Left ventricle myocardium inferior (tissue), 1 donor: ENCODE measurements at regions not wholly inside any gene's neighbourhood (a gene's known extent, or its start where the extent isn't known, plus 50 kb on each side); places are given as distances from the start of the nearest gene placed in this dataset.
A peak's percentile ranks its signal among the peaks of the same experiment; 100 is the strongest.
"Not testable (repeated sequence)": the region's sequence is repeated elsewhere in the genome, so short reads cannot be mapped to it uniquely, and the experiment has no call there.

Source experiments
- DNase-seq: peaks from one replicate; pipeline ENCODE4 v3.0.0-alpha.2; 2020
- H3K27ac ChIP-seq: fragments of 200-600 bp; replicated peaks from 2 replicates; pipeline ENCODE4 v1.8.0; 2021
- H3K27me3 ChIP-seq: fragments of 200-600 bp; 2 replicates; pipeline ENCODE4 v1.8.0; 2021; ENCODE audit warnings: low read depth
- H3K36me3 ChIP-seq: fragments of 200-600 bp; 2 replicates; pipeline ENCODE4 v1.8.0; 2021
- H3K4me1 ChIP-seq: fragments of 200-600 bp; 2 replicates; pipeline ENCODE4 v1.8.0; 2021
- H3K4me3 ChIP-seq: fragments of 200-600 bp; 2 replicates; pipeline ENCODE4 v1.8.0; 2021; ENCODE audit warnings: mild to moderate bottlenecking, moderate library complexity
- H3K9me3 ChIP-seq: fragments of 200-600 bp; replicated peaks from 2 replicates; pipeline ENCODE4 v1.8.0; 2021
- CTCF ChIP-seq: fragments of 200-600 bp; IDR thresholded peaks from 2 replicates; pipeline ENCODE4 v1.8.0; 2021; ENCODE audit warnings: antibody characterized with exemption, mild to moderate bottlenecking, borderline replicate concordance
- intact Hi-C: fragments of 100-400 bp; cut with micrococcal nuclease; formaldehyde crosslinking; loops from one replicate; pipeline ENCODE4 v1.11.0; 2022
- donor health status: DM: no; HTN: yes; CAD: no; lungs with severe emphysema.

GRCh38 chr2:8505311-8505920 lies 176.4 kb upstream of the ID2 start:
- intact Hi-C loops = no loop called here
- Histone ChIP-seq H3K9me3 (peaks cover 6% of the 10 kb centered on the region), H3K27ac (no peak overlapping the region), H3K4me1 (peaks cover 14% of the 10 kb centered on the region), H3K4me3 (no peak overlapping the region), H3K27me3 (no peaks in the 10 kb centered on the region), H3K36me3 (no peaks in the 10 kb centered on the region)
- DNase-seq = no peak
- no peak for TF ChIP-seq CTCF

GRCh38 chr2:8506746-8507145 lies 175.1 kb upstream of the ID2 start:
- H3K9me3 ChIP-seq = peaks cover 6% of the 10 kb centered on the region
- H3K4me3 ChIP-seq = no peak overlapping the region
- no peak for TF ChIP-seq CTCF
- no peaks in the 10 kb centered on the region for H3K27me3 ChIP-seq
- DNase-seq = no peak
- intact Hi-C loops = no loop called here
- peaks cover 27% of the 10 kb centered on the region for H3K4me1 ChIP-seq
- H3K36me3 ChIP-seq = no peaks in the 10 kb centered on the region
- H3K27ac ChIP-seq = no peak overlapping the region

- no peak overlapping the region for H3K4me3 ChIP-seq
- no peaks in the 10 kb centered on the region for H3K27me3 ChIP-seq
- no peaks in the 10 kb centered on the region for H3K36me3 ChIP-seq
- TF ChIP-seq CTCF = no peak
- no peak for DNase-seq
- peaks cover 6% of the 10 kb centered on the region for H3K9me3 ChIP-seq
- peaks cover 29% of the 10 kb centered on the region for H3K4me1 ChIP-seq
- H3K27ac ChIP-seq = no peak overlapping the region
- intact Hi-C loops = no loop called here
Measured at GRCh38 chr2:8508766-8509165, 173.1 kb upstream of the ID2 start.

GRCh38 chr2:8509621-8510020 lies 172.2 kb upstream of the ID2 start:
- H3K4me1 ChIP-seq = peaks cover 33% of the 10 kb centered on the region
- intact Hi-C loops = no loop called here
- H3K27ac ChIP-seq = no peak overlapping the region
- DNase-seq = no peak
- H3K36me3 ChIP-seq = no peaks in the 10 kb centered on the region
- H3K4me3 ChIP-seq = no peak overlapping the region
- no peak for TF ChIP-seq CTCF
- H3K27me3 ChIP-seq = no peaks in the 10 kb centered on the region
- H3K9me3 ChIP-seq = peaks cover 9% of the 10 kb centered on the region

- peaks cover 38% of the 10 kb centered on the region for H3K4me1 ChIP-seq
- H3K27me3 ChIP-seq, H3K4me3 ChIP-seq, H3K36me3 ChIP-seq, H3K27ac ChIP-seq, intact Hi-C loops, H3K9me3 ChIP-seq, DNase-seq: not testable (repeated sequence)
Measured at GRCh38 chr2:8510055-8510454, 171.8 kb upstream of the ID2 start.

GRCh38 chr2:8510519-8510918 lies 171.3 kb upstream of the ID2 start:
- H3K4me1 ChIP-seq = peaks cover 40% of the 10 kb centered on the region
- peak; percentile 63 for DNase-seq
- H3K4me3 ChIP-seq = no peak overlapping the region
- H3K36me3 ChIP-seq = no peaks in the 10 kb centered on the region
- peaks cover 9% of the 10 kb centered on the region for H3K9me3 ChIP-seq
- intact Hi-C loops = no loop called here
- H3K27me3 ChIP-seq = no peaks in the 10 kb centered on the region
- TF ChIP-seq CTCF = no peak
- no peak overlapping the region for H3K27ac ChIP-seq
